ENCODE measurements at regions not wholly inside any gene's neighbourhood (a gene's known extent, or its start where the extent isn't known, plus 50 kb on each side); places are given as distances from the start of the nearest gene placed in this dataset.

- Histone ChIP-seq H3K4me3 (no peak overlapping the region), H3K27me3 (ENCODE audit: low read depth) (no peaks in the 10 kb centered on the region), H3K27ac (no peak overlapping the region), H3K4me1 (no peaks in the 10 kb centered on the region), H3K36me3 (no peaks in the 10 kb centered on the region), H3K9me3 (no peaks in the 10 kb centered on the region)
- DNase-seq (no peak), ATAC-seq (no peak)
- no peak for TF ChIP-seq CTCF (IDR thresholded peaks at IDR 0.05)
- intact Hi-C loops (cut with DNase I) = no loop called here
These were observed 174.9 kb upstream of the KCNJ16 start for GRCh38 chr17:69900101-69900500.

- TF ChIP-seq CTCF (IDR thresholded peaks at IDR 0.05) = no peak
- Histone ChIP-seq H3K9me3 (no peaks in the 10 kb centered on the region), H3K4me1 (no peaks in the 10 kb centered on the region), H3K36me3 (no peaks in the 10 kb centered on the region), H3K4me3 (no peak overlapping the region), H3K27me3 (ENCODE audit: low read depth) (no peaks in the 10 kb centered on the region), H3K27ac (no peak overlapping the region)
- ATAC-seq (no peak), DNase-seq (no peak)
- intact Hi-C loops (cut with DNase I) = no loop called here
These were observed 174.2 kb upstream of the KCNJ16 start for GRCh38 chr17:69900829-69901228.

- H3K27ac ChIP-seq = no peak overlapping the region
- no peaks in the 10 kb centered on the region for H3K36me3 ChIP-seq
- H3K4me3 ChIP-seq = no peak overlapping the region
- no peaks in the 10 kb centered on the region for H3K4me1 ChIP-seq
- no peaks in the 10 kb centered on the region for H3K27me3 ChIP-seq (ENCODE audit: low read depth)
- no peak for TF ChIP-seq CTCF (IDR thresholded peaks at IDR 0.05)
- H3K9me3 ChIP-seq = no peaks in the 10 kb centered on the region
- no peak for ATAC-seq
- DNase-seq = no peak
- intact Hi-C loops (cut with DNase I) = no loop called here
These were observed 168.7 kb upstream of the KCNJ16 start for GRCh38 chr17:69906306-69906705.

GRCh38 chr17:69907132-69907847 lies 167.7 kb upstream of the KCNJ16 start:
- Histone ChIP-seq H3K27ac (no peak overlapping the region), H3K4me3 (no peak overlapping the region), H3K9me3 (no peaks in the 10 kb centered on the region), H3K4me1 (no peaks in the 10 kb centered on the region), H3K36me3 (no peaks in the 10 kb centered on the region), H3K27me3 (ENCODE audit: low read depth) (no peaks in the 10 kb centered on the region)
- DNase-seq = no peak
- ATAC-seq = no peak
- intact Hi-C loops (cut with DNase I) = no loop called here
- no peak for TF ChIP-seq CTCF (IDR thresholded peaks at IDR 0.05)

- H3K4me1 ChIP-seq = no peaks in the 10 kb centered on the region
- H3K36me3 ChIP-seq = no peaks in the 10 kb centered on the region
- no peaks in the 10 kb centered on the region for H3K9me3 ChIP-seq
- ATAC-seq (no peak), DNase-seq (no peak)
- no peak for TF ChIP-seq CTCF (IDR thresholded peaks at IDR 0.05)
- intact Hi-C loops (cut with DNase I) = no loop called here
- no peak overlapping the region for H3K4me3 ChIP-seq
- H3K27me3 ChIP-seq (ENCODE audit: low read depth) = no peaks in the 10 kb centered on the region
- no peak overlapping the region for H3K27ac ChIP-seq
These were observed 166.2 kb upstream of the KCNJ16 start for GRCh38 chr17:69908626-69909368.

All from lower lobe of right lung (tissue), 2 donors.